ENCODE measurements at regions not wholly inside any gene's neighbourhood (a gene's known extent, or its start where the extent isn't known, plus 50 kb on each side); places are given as distances from the start of the nearest gene placed in this dataset.
"Not testable (repeated sequence)": the region's sequence is repeated elsewhere in the genome, so short reads cannot be mapped to it uniquely, and the experiment has no call there.

GRCh38 chr12:74033531-74033930 lies 504.1 kb upstream of the ATXN7L3B start:
- Mint-ChIP-seq H3K4me1 (no peaks in the 10 kb centered on the region), H3K9me3 (peaks cover 10% of the 10 kb centered on the region), H3K36me3 (ENCODE audit: low read depth) (no peaks in the 10 kb centered on the region), H3K27ac (no peak overlapping the region), H3K27me3 (no peaks in the 10 kb centered on the region), H3K4me3 (no peak overlapping the region)
- ATAC-seq (ENCODE audit: low read depth): no peak
- ChIA-PET POLR2A (no interaction called here), CTCF (no interaction called here)
- no peak for TF ChIP-seq CTCF (IDR thresholded peaks at IDR 0.05)
- intact Hi-C loops (cut with micrococcal nuclease): no loop called here
- no peak for DNase-seq

GRCh38 chr12:74039138-74039537 lies 498.5 kb upstream of the ATXN7L3B start:
- H3K9me3 Mint-ChIP-seq; H3K4me1 Mint-ChIP-seq; H3K36me3 Mint-ChIP-seq (ENCODE audit: low read depth); intact Hi-C loops (cut with micrococcal nuclease); POLR2A ChIA-PET; ATAC-seq (ENCODE audit: low read depth); H3K27me3 Mint-ChIP-seq; H3K27ac Mint-ChIP-seq; DNase-seq; H3K4me3 Mint-ChIP-seq; CTCF ChIA-PET: not testable (repeated sequence)

DNA sequence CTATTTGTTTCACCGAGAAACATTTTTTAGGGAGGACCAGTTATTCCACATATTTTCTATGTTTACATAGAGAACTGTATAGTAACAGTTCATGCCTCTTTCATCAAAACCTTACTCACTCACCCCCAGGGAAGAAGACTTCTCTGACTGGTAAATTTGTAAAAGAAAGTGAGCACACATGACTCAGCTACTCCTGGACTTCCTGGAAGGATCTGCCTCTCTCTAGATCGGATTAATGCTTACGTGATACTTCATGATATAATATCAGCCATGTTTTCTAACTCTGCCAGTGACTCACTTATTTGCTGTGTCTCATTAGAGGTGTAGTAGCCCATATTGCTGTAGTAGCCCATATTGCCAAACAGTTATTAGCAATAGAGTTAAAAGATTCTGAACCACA lies 494.3 kb upstream of the ATXN7L3B start:
- no peak overlapping the region for H3K27ac Mint-ChIP-seq
- H3K4me1 Mint-ChIP-seq: no peaks in the 10 kb centered on the region
- CTCF ChIA-PET: no interaction called here
- DNase-seq (no peak), ATAC-seq (ENCODE audit: low read depth) (no peak)
- no peaks in the 10 kb centered on the region for H3K27me3 Mint-ChIP-seq
- no peak overlapping the region for H3K4me3 Mint-ChIP-seq
- H3K9me3 Mint-ChIP-seq: no peaks in the 10 kb centered on the region
- H3K36me3 Mint-ChIP-seq (ENCODE audit: low read depth): no peaks in the 10 kb centered on the region
- POLR2A ChIA-PET: no interaction called here
- no peak for TF ChIP-seq CTCF (IDR thresholded peaks at IDR 0.05)
- intact Hi-C loops (cut with micrococcal nuclease): no loop called here

DNA sequence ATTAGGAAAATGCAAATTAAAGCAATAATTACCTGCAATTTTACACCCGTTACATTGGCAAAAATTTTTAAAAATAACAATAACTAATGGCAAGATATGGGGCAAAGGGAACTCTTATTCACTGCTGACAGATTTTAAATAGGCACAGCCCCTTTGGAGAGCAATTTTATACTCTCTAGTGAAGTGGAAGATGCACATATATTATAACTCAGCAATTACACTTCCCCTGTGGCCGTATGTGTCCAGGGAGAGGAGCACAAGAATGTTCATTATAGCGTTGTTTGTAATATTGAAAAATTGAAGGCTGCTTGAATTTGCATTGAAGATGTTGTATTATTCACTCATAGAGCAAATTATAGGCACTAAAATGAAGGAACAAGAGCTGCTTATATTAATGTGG lies 488.3 kb upstream of the ATXN7L3B start:
- intact Hi-C loops (cut with micrococcal nuclease): no loop called here
- H3K4me1 Mint-ChIP-seq: no peaks in the 10 kb centered on the region
- no peak for TF ChIP-seq CTCF (IDR thresholded peaks at IDR 0.05)
- no peaks in the 10 kb centered on the region for H3K27me3 Mint-ChIP-seq
- no peak overlapping the region for H3K27ac Mint-ChIP-seq
- CTCF ChIA-PET: no interaction called here
- DNase-seq: no peak
- peaks cover 8% of the 10 kb centered on the region for H3K9me3 Mint-ChIP-seq
- H3K4me3 Mint-ChIP-seq: no peak overlapping the region
- ATAC-seq (ENCODE audit: low read depth): no peak
- H3K36me3 Mint-ChIP-seq (ENCODE audit: low read depth): no peaks in the 10 kb centered on the region
- POLR2A ChIA-PET: no interaction called here

DNA sequence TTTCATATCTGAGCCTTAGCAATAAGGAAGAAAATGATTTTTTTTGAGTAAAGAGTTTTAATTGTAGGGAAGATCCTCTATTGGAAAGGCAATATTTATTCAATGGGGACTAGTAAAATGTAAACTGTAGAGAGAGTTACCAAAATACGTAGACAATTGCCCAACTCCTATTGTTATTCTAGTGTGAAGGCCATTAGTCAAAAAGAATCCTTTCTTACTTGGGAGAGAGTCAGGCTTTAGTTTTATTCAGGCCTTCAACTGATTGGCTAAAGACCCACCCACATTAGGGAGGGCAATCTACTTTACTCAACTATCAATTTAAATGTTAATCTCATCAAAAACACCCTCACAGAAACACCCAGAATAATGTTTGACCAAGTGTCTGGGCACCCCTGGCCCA lies 485.8 kb upstream of the ATXN7L3B start:
- ATAC-seq (ENCODE audit: low read depth) (no peak), DNase-seq (no peak)
- Mint-ChIP-seq H3K4me3 (no peak overlapping the region), H3K36me3 (ENCODE audit: low read depth) (no peaks in the 10 kb centered on the region), H3K27me3 (no peaks in the 10 kb centered on the region), H3K27ac (no peak overlapping the region), H3K4me1 (no peaks in the 10 kb centered on the region), H3K9me3 (peaks cover 8% of the 10 kb centered on the region)
- POLR2A ChIA-PET: no interaction called here
- CTCF ChIA-PET: no interaction called here
- no peak for TF ChIP-seq CTCF (IDR thresholded peaks at IDR 0.05)
- intact Hi-C loops (cut with micrococcal nuclease): no loop called here

DNA sequence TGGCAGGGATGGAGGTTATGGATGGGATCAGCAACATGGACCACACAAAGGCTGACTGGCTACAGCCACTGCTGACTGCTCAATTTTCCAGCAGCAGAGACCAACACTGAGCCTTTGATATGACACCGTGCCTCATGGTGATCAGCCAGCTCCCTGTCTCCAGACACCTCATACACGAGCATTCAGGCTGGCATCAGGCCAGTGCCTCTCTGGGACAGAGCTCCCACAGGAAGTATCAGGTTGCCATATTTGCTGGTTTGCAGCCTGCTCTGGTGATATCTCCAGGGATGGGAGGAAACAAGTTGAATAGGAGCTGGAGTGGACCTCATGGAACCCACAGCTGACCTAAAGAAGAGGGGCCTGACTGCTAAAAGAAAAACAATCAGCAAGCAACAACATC lies 471.2 kb upstream of the ATXN7L3B start:
- DNase-seq (no peak), ATAC-seq (ENCODE audit: low read depth) (no peak)
- no peaks in the 10 kb centered on the region for H3K27me3 Mint-ChIP-seq
- intact Hi-C loops (cut with micrococcal nuclease): no loop called here
- no peaks in the 10 kb centered on the region for H3K36me3 Mint-ChIP-seq (ENCODE audit: low read depth)
- no peak overlapping the region for H3K4me3 Mint-ChIP-seq
- CTCF ChIA-PET: no interaction called here
- POLR2A ChIA-PET: no interaction called here
- H3K27ac Mint-ChIP-seq: no peak overlapping the region
- H3K9me3 Mint-ChIP-seq: peaks cover 27% of the 10 kb centered on the region
- H3K4me1 Mint-ChIP-seq: no peaks in the 10 kb centered on the region
- no peak for TF ChIP-seq CTCF (IDR thresholded peaks at IDR 0.05)

Data from activated B cell treated with CpG ODN at 0.5 μM for 24 hours (primary cell).